ENCODE measurements at regions not wholly inside any gene's neighbourhood (a gene's known extent, or its start where the extent isn't known, plus 50 kb on each side); places are given as distances from the start of the nearest gene placed in this dataset.

DNA sequence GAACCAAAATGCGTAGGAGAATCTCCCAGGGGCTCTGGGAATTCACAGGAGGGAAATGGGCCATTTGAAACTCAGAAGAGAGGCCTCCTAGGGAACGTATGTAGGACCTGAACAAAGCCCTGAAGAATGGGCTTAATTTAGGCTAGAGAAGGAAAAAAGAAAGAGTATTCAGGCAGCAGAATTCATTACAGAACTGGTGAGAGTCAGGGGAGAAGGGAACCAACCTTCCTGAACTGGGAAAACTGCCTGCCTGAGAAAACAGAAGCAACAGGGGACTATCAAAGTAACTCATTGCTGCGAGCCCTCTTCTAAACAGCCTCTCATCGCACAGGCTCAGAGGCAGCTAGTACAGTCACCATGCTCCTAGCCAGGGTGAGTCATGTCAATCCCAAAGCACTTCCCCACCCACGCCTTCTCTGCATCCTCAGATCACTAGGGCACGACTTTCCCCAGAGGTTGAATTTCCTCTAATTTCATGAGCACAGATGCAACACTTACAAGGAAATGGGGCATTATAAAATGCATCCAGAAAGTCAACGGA is 98.1 kb downstream of the ADSS2 start:
- TF ChIP-seq, protein P1, sequence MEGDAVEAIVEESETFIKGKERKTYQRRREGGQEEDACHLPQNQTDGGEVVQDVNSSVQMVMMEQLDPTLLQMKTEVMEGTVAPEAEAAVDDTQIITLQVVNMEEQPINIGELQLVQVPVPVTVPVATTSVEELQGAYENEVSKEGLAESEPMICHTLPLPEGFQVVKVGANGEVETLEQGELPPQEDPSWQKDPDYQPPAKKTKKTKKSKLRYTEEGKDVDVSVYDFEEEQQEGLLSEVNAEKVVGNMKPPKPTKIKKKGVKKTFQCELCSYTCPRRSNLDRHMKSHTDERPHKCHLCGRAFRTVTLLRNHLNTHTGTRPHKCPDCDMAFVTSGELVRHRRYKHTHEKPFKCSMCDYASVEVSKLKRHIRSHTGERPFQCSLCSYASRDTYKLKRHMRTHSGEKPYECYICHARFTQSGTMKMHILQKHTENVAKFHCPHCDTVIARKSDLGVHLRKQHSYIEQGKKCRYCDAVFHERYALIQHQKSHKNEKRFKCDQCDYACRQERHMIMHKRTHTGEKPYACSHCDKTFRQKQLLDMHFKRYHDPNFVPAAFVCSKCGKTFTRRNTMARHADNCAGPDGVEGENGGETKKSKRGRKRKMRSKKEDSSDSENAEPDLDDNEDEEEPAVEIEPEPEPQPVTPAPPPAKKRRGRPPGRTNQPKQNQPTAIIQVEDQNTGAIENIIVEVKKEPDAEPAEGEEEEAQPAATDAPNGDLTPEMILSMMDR (conservative IDR thresholded peaks at IDR 0.05), result no peak
- no peak overlapping the region for H3K27ac ChIP-seq

DNA sequence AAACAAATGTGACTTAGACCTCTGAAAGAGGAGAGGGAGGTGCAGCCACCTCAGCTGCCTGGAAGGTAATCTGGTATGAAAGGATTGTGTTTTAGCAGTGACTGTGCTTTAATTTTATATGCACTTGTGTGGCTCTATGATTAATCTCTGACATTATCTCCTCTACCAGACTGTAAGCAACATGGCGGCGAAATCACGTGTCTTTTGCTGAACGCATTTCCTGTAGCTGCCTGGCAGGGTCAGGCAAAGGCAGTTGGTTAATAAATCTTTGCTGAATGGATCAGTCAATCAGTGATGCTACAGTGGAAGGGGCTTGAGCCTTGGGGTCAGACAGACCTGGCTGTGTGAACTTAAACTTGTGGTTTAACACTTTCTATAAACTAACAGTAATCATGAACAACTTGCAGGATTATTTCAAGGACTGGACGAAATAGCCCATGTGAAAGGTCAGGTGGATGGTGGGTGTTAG is 96.9 kb downstream of the ADSS2 start:
- H3K27ac ChIP-seq, result no peak overlapping the region

DNA sequence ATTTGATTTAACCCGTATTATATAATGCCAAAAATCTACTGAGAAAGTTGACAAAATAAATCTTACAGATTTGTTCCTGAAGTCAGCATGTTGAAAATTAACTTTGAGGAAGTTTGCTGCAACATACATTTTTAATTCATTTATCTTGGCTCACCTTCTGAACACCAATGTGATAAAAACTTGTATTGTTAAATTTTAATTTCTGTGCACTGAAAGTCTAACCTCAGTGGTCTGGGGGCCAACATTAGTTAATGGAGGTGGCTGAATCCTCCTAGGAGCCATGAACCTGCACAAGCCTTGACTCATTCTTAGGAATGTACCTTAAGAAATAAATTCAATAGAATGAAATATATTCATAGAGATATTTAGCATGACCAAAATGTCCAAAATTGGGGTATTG is 95.3 kb downstream of the ADSS2 start:
- TF ChIP-seq, protein P1 (conservative IDR thresholded peaks at IDR 0.05), result no peak
- H3K27ac ChIP-seq, result no peak overlapping the region

More for the DNA sequence above, 96.9 kb downstream of the ADSS2 start:
- TF ChIP-seq, protein P1 (conservative IDR thresholded peaks at IDR 0.05), result no peak
